MM.1S (cell line): ENCODE measurements at regions not wholly inside any gene's neighbourhood (a gene's known extent, or its start where the extent isn't known, plus 50 kb on each side); places are given as distances from the start of the nearest gene placed in this dataset.
"Not testable (repeated sequence)": the region's sequence is repeated elsewhere in the genome, so short reads cannot be mapped to it uniquely, and the experiment has no call there.

ENCODE experiments used
- CTCF ChIP-seq: fragments of 300-600 bp; sonication (generic); IDR thresholded peaks from 2 replicates; pipeline ENCODE4 v1.5.1; 2016; ENCODE audit warnings: antibody characterized with exemption, low read length, mixed read lengths
- EZH2 ChIP-seq: fragments of 300-600 bp; sonication (generic); optimal IDR thresholded peaks from 2 replicates; pipeline ENCODE3; 2017; ENCODE audit warnings: low read depth, mild to moderate bottlenecking, antibody characterized with exemption, low read length, mixed read lengths

GRCh38 chr4:33979781-33980180, 2264.5 kb downstream of the ARAP2 start:
- not testable (repeated sequence) for TF ChIP-seq EZH2, CTCF
